ENCODE measurements at regions not wholly inside any gene's neighbourhood (a gene's known extent, or its start where the extent isn't known, plus 50 kb on each side); places are given as distances from the start of the nearest gene placed in this dataset.
"Not testable (repeated sequence)": the region's sequence is repeated elsewhere in the genome, so short reads cannot be mapped to it uniquely, and the experiment has no call there.

GRCh38 chrX:55874807-55875206, 157.3 kb downstream of the RRAGB start:
- Histone ChIP-seq H3K9me3 (replicated peaks in 1 of 3) (no peaks in the 10 kb centered on the region), H3K36me3 (replicated peaks in 1 of 2) (no peaks in the 10 kb centered on the region), H3K27me3 (peaks cover 4% of the 10 kb centered on the region), H3K27ac (no peak overlapping the region), H3K4me1 (replicated peaks in 1 of 2) (no peaks in the 10 kb centered on the region), H3K4me3 (no peak overlapping the region)
- no peak for DNase-seq
- TF ChIP-seq, protein P1, sequence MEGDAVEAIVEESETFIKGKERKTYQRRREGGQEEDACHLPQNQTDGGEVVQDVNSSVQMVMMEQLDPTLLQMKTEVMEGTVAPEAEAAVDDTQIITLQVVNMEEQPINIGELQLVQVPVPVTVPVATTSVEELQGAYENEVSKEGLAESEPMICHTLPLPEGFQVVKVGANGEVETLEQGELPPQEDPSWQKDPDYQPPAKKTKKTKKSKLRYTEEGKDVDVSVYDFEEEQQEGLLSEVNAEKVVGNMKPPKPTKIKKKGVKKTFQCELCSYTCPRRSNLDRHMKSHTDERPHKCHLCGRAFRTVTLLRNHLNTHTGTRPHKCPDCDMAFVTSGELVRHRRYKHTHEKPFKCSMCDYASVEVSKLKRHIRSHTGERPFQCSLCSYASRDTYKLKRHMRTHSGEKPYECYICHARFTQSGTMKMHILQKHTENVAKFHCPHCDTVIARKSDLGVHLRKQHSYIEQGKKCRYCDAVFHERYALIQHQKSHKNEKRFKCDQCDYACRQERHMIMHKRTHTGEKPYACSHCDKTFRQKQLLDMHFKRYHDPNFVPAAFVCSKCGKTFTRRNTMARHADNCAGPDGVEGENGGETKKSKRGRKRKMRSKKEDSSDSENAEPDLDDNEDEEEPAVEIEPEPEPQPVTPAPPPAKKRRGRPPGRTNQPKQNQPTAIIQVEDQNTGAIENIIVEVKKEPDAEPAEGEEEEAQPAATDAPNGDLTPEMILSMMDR (IDR thresholded peaks at IDR 0.05), result no peak
- no peak for TF ChIP-seq POLR2A (IDR thresholded peaks at IDR 0.05)
- intact Hi-C loops (cut with DNase I), result no loop called here

GRCh38 chrX:55883541-55883940, 166.0 kb downstream of the RRAGB start:
- H3K27ac ChIP-seq; H3K4me3 ChIP-seq; H3K4me1 ChIP-seq (replicated peaks in 1 of 2); DNase-seq; H3K27me3 ChIP-seq; H3K36me3 ChIP-seq (replicated peaks in 1 of 2); H3K9me3 ChIP-seq (replicated peaks in 1 of 3); intact Hi-C loops (cut with DNase I): not testable (repeated sequence)
- WGBS, 4 donors, result 79 to 86% (median 82%) methylated on average over 4 of the region's 4 CpGs

GRCh38 chrX:55907968-55908607, 190.5 kb downstream of the RRAGB start:
- intact Hi-C loops (cut with DNase I), result no loop called here
- 1 to 31% (median 9%) methylated on average over 17 to 20 of the region's 20 CpGs for WGBS, 4 donors
- H3K9me3 ChIP-seq (replicated peaks in 1 of 3), result no peaks in the 10 kb centered on the region
- peak overlapping the region in 2 of 5 donors; percentile 22 to 59 for H3K27ac ChIP-seq
- peak overlapping the region in 3 of 4 donors; percentile 32 to 82 (median 50) for H3K4me3 ChIP-seq
- peak; percentile 18 to 72 (median 55) for DNase-seq
- H3K36me3 ChIP-seq (replicated peaks in 1 of 2), result no peaks in the 10 kb centered on the region
- TF ChIP-seq, protein P1 (IDR thresholded peaks at IDR 0.05), result peak; percentile 26 to 50 (median 36)
- no peak for TF ChIP-seq POLR2A (IDR thresholded peaks at IDR 0.05)
- H3K4me1 ChIP-seq (replicated peaks in 1 of 2), result peaks cover 0 to 3% of the 10 kb centered on the region in 2 donors
- H3K27me3 ChIP-seq, result no peaks in the 10 kb centered on the region

GRCh38 chrX:55908661-55909212, 191.2 kb downstream of the RRAGB start:
- Histone ChIP-seq H3K27me3 (no peaks in the 10 kb centered on the region), H3K4me3 (peak overlapping the region; percentile 32 to 82 (median 45)), H3K4me1 (replicated peaks in 1 of 2) (peaks cover 0 to 3% of the 10 kb centered on the region in 2 donors), H3K36me3 (replicated peaks in 1 of 2) (no peaks in the 10 kb centered on the region), H3K27ac (peak overlapping the region in 2 of 5 donors; percentile 22 to 59), H3K9me3 (replicated peaks in 1 of 3) (no peaks in the 10 kb centered on the region)
- TF ChIP-seq, protein P1 (IDR thresholded peaks at IDR 0.05), result no peak
- no peak for TF ChIP-seq POLR2A (IDR thresholded peaks at IDR 0.05)
- 0 to 31% (median 14%) methylated on average over 10 to 19 of the region's 19 CpGs for WGBS, 4 donors
- DNase-seq, result peak in 3 of 7 donors; percentile 8 to 37 (median 13)
- intact Hi-C loops (cut with DNase I), result no loop called here

All from adrenal gland (tissue), 9 donors.